SW480 (cell line): ENCODE measurements at regions not wholly inside any gene's neighbourhood (a gene's known extent, or its start where the extent isn't known, plus 50 kb on each side); places are given as distances from the start of the nearest gene placed in this dataset.
"Not testable (repeated sequence)": the region's sequence is repeated elsewhere in the genome, so short reads cannot be mapped to it uniquely, and the experiment has no call there.

Experiments
- DNase-seq: peaks from one replicate; pipeline ENCODE4 v3.0.0-alpha.2; 2016; ENCODE audit warnings: low spot score

DNA sequence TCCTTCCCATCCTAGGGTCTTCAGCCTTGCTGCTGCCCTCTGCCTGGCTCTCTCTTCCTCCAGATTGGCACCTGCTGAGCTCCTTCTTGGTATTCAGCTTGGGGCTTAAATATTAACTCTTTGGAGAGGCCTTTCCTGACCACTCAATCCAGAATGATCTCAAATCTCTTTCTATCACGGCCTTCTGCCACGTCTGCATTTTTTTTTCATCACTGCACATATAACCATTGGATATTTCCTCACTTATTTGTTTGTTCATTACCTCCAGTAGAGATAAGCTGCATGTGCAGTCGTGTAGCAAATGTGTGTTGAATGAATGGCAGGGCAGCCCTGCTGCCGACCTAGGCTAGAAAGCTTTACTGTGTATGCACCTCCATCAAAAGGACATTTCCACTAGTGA is 51.6 kb upstream of the MPP7 start:
- no peak for DNase-seq

DNA sequence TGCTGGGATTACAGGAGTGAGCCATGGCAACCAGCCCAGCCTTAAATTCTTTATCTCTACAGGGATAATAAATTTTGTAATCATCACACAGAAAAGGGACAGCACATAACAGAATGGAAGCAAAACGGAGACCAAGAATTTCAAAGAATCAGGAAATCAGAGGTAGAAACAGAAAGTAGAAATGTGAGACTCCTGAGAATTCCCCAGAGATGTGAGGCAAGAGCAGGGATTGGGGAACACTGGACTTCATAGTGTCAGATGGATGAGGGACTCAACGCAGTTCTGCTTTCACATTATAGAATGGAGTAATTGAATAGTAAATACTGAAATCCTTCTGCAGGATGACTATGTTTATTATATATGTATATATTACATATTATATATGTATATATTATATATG is 52.5 kb upstream of the MPP7 start:
- DNase-seq = no peak

DNA sequence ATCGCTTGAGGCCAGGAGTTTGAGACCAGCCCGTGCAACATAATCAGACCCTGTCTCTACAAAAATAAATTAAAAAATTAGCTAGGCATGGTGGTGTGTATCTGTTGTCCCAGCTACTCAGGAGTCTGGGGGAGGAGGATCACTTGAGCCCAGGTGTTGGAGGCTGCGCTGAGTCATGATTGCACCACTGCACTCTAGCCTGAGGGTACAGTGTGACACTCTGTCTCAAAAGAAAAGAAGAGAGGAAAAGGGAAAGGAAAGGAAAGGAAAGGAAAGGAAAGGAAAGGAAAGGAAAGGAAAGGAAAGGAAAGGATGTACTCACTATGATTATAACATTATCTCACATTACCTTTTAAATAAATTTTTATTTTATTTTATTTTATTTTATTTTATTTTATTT is 56.5 kb upstream of the MPP7 start:
- DNase-seq = no peak

DNA sequence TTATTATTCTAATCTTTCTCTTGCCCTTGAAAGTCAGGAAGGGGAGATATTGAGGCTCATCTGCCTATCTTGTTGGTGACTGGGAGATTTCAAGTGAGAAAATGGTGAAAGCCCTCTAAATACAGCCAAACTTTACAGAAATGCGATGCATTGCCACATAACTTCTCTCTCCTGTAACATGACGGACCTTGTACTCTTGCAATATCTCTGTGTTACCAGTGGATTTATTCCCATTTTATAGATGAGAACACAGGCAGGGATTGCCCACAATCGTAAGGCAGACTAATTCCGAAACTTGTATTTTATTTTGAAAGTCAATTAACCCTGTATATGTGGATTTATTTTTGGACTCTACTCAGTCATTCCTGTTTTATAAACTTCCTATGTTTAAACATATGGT is 57.3 kb upstream of the MPP7 start:
- no peak for DNase-seq

DNA sequence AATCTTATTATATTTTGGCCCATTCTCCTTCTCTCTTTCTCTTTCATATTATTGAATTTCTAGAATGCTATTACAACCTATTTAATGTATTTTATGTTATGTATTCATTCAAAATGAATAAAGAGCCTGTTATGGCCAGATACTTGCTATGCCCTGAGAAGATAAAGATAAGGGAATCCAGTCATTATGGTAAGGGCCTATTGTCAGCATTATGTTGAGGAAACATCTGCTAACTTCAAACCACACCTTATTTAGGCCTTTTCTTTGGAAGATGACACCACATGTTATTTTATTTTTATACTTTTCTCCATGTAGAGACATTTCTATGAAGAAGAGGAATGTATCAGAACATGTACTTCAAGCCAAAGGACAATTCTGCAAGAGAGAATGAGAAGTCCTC is 60.5 kb upstream of the MPP7 start:
- DNase-seq = no peak

DNA sequence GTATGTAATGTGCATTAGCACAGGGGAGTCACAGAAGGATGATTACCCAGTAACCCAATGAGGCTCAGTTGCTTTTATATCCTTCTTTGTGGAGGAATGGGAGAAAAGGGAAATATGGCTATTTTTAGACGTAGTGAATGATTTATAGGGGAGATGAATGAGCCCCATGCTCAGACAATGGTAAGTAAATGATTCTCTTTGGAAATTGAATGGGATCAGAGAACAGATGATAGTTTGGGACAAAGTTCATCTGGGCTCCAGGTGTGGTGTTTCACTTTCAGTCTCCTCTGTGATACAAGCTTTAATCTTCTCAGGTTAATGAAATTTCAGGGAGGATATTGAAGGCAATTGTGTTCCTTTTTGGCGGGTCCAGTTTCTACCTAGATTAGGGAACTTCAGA is 63.0 kb upstream of the MPP7 start:
- peak; percentile 12 for DNase-seq

DNA sequence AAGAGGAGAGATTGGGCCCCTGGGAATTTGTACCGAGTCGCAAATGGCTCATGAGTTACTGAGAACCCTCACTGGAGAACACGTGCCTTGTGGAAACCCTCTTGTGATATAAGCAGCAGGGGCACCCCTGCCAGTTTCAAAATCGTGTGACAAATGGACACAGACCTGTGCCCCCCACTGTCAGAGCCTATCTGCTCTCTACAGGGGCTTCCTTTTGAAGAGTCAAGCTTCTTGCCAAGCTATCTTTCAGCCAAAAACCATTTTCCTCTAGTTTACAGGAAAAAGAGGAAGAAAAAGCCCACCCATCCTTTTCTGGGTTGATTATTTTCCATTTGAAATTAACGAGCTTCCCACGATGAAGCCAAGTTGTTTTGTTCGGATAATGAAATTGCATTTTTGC is 64.1 kb upstream of the MPP7 start:
- no peak for DNase-seq

DNA sequence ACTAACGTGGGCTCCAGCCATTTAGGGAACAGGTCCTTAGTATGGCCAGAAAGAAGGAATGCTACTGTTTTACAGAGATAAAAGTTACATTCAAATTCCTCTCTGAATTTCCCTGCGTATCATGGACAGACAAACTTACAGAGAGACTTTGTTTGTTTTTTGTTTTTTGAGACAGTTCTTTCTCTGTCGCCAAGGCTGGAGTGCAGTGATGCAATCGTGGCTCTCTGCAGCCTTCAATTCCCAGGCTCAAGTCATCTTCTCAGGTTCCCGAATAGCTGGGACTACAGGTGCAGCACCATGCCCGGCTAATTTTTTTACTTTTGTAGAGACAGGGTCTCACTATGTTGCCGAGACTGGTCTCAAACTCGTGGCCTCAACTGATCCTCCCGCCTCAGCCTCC is 64.5 kb upstream of the MPP7 start:
- DNase-seq = no peak

DNA sequence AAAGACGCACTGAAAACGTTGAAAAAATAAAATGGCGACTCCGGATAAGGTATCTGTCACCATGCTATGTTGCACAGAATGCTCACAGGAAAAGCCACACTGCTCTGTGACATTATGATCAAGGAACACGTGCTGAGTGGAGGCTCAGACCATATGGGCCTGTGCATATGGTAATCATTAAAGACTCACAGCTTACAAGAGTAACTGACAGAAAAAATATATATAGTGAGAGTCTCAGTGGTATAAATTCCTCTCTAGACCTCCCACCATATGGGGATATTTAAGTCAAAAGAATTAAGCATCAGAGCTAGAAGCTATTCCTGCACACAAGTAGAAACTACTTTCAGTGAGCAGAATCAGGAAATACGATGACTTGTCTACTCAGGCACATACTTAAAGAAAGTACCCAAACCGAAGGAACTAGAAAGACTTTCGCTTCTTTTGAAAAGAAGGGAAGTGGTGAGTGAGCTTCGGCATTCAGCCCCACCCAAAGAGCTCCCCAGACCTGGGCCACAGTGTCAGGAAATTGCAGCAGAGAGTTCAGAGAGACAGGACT is 65.1 kb upstream of the MPP7 start:
- no peak for DNase-seq

DNA sequence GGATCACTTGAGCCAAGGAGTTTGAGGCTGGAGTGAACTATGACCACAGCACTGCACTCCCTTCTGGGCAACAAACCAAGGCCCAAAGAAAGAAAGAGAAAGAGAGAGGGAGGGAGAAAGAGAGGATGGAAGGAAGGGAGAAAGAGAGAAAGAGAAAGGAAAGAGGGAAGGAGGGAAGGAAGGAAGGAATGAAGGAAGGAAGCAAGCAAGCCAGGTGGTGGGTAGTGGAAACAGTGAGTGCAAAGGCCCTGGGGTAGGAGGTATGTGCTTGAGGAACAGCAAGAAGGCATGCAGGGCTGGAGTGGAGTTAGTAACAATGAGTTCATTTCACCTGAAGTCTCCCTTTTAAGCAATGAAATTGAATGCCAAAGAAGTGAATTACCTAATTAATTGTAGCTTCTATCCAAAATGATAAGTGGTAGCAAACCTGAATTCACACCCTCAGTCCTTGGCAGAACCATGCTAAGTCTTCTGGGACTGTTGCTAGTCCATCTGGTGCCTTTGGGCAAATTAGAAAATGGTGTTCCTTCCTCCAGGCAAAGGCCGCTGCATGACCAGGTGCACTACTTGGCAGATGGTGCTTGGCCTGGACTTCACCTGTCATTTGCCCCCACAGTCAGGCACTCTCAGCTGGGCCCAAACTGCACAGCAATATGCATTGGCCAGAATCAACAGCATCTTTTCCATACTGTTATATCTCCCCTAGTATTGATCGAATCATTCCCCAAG is 67.4 kb upstream of the MPP7 start:
- no peak for DNase-seq

DNA sequence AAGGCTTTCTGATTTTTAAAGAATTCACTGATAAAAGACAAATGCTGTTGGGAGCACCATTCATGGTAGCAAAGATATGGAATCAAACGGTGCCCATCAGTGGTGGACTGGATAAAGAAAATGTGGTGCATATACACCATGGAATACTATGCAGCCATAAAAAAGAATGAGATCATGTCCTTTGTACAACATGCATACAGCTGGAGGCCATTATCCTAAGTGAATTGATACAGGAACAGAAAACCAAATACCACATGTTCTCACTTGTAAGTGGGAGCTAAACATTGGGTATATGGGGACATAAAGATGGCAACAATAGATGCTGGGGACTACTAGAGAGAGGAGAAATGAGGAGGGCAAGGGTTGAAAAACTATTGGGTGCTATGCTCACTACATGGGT is 68.8 kb upstream of the MPP7 start:
- DNase-seq = not testable (repeated sequence)

DNA sequence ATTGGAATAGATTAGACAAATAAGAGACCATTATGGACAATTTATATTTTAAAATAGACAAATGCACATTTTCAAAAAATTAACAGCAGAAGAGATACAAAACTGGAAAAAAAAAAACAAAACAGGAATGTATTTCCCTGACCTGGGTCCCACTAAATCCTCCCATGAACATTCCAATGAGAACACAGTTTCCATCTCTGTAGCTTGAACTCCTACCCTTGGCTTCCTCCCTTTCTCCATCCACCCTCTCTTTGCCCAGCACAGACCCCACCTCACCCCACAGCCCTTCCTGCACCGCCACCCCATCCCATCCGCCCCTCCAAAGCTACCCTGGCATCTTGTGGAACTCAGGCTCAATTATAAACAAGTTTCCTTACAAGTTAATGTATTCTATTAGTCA is 71.2 kb upstream of the MPP7 start:
- DNase-seq = no peak

DNA sequence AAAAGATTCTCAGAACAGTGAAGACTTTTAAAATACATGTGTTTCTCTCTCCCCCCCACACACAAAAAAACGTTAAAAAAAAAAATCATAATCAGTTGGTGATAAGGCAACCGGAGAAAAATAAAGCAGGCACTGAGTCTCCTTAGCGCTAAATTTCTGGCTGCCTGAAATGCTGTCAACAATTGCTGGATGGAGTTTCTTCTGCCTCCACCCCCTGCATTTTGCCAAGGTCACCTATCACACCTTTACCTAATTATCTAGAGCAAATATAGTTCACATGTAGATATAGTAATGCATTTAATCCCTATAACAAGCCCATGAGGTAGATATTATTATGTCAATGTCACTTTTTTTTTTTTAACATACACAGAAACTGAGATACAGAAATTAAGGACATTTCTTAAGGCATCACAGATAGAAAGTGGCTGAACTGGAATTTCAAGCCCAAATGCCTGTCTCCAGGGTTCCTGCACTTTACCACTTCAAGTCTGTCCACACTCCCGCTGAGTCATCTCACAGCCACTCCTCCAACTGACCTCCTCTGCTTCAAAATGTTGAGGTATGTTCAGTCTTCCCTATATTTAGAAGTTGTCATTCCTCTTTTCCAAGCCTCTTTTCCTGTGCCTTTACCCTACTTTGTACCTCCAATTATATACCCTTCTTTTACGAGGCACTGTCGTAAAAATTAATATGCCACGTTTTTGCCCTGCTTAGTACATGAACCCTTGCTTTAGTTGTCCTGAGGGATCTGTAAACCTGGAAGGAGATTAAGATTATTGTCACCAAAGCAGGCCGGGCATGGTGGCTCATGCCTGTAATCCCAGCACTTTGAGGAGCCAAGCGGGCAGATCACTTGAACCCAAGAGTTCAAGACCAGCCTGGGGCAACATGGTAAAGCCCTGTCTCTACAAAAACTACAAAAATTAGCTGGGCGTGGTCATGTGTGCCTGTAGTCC is 72.8 kb upstream of the MPP7 start:
- DNase-seq = no peak

DNA sequence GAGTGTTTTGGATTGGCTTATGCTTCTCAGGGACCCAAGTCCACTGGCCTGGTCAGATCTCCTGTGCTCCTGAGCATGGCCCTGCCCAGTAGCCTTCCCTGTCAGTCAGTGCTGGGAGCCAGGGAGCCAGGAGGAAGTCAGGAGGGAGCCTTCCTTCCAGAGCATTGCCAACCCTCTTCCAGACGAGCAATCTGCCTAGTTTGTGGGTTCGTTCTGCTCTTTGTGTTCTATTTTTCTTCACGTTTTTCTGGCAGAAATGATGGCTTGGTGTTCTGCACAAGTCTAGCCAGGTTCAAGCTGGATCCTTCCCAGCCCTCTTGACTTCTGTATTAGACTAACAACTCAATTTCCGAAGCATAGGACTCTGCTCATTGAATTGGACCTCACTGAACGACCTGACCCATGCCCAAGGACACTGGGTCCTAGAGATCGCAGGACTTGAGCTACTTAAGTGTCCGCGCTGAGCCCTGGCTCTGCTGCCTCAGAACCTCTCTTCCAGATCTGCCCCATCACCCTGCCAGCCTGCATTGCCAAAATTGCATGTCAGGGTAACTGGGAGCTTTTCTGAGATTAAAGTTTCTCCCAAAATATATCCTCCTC is 76.2 kb upstream of the MPP7 start:
- no peak for DNase-seq

DNA sequence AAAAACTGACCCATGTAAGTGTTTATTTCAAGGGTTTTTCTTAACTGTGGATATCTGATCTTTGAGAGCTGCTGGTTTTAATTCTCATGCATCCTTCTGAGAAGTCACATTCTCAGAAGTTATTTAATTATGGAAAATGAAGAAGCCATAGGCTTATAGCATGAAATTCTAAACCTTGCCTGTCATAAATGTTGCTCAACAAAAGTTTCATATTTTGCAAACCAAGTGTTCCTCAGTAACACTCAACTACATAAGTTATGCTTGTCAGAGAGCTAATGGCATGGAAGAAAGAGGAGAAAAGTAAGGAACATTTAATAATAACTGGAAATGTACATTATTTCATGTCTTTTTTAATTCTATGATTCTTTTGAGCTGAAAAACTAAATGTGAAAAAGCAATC is 78.6 kb upstream of the MPP7 start:
- DNase-seq = no peak

DNA sequence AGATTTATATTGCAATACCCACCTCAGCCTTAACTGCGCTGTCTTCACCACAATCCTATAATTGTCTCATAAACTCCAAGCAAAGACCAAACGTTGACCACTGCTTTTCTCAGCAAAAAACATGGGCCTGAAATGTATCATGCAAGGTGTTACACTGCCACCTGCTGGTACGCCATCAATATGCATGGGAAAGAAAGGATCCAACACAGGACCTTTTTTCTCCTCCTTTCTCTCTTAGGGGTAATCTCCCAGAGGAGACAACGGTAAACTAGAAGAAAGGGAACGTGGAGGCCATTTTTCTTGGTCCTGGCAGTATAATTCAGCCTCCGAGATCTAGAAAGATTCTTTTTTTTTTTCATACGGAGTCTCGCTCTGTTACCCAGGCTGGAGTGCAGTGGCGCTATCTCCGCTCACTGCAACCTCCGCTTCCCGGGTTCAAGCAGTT is 79.1 kb upstream of the MPP7 start:
- DNase-seq = peak; percentile 81

DNA sequence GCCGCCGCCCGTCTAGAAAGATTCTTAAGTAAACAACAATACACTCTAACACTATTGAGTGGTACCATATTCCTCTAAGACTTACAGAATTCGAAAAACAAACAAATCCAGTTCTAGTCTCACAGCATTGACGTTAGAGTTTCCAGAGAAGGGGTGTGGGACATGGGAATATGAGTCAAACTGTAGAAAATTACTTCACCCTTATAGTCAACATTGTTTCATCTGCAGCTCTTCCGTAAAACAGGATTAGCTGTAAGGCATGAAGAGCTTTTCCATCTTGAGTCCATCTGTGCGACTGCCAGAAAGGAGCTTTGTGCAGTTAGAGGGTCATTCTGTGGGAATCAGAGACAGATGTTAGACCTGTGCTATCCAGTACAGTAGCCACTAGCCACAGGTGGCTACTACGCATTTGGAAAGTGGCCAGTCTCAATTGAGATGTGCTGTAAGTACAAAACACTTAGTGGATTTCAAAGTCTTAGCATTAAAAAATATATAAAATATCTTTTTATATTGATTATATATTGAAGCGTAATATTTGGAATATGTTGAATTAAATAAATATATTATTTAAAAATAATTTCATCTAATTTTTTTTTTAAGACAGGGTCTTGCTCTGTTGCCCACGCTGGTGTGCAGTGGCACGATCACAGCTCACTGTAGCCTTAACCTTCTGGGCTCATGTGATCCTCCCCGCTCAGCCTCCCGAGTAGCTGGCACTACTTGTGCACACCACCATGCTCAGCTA is 79.8 kb upstream of the MPP7 start:
- no peak for DNase-seq

DNA sequence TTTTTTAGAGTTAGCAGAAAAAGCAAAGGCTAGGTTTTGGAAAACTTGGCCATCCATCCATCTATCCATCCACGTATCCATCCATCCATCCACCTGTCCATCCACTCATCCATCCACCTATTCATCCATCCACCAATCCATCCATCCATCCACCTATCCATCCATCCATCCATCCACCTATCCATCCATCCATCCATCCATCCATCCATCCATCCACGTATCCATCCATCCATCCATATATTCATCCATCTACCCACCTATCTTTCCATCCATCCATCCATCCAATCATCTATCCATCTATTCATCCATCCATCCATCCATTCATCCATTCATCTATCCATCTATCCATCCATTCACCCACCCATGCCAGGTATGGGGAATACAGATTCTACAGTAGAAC is 81.7 kb upstream of the MPP7 start:
- DNase-seq = no peak

DNA sequence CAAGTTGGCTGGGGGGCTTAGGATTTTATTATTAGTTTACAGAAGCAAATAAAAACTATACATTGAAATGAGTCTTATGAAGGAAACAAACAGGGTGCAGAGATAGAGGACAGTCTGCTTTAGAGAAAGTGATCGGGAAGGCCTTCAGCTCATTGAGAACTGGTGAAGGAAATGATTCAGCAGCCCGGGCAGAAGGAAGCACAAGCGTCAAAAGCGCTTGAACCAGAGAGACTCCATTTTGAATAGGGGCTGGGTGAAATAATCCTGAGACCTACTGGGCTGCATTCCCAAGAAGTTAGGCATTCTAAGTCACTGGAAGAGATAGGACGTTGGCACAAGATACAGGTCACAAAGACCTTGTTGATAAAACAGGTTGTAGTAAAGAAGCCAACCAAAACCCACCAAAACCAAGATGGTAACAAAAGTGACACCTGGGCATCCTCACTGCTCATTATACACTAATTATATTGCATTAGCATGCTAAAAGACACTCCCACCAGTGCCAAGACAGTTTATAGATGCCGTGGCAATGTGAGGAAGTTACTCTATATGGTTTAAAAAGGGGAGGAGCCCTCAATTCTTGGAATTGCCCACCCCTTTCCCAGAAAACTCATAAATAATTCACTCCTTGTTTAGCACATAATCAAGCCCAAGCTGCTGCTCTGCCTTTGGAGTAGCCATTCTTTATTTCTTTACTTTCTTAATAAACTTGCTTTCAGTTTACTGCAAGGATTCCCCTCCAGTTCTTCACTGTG is 83.1 kb upstream of the MPP7 start:
- no peak for DNase-seq

DNA sequence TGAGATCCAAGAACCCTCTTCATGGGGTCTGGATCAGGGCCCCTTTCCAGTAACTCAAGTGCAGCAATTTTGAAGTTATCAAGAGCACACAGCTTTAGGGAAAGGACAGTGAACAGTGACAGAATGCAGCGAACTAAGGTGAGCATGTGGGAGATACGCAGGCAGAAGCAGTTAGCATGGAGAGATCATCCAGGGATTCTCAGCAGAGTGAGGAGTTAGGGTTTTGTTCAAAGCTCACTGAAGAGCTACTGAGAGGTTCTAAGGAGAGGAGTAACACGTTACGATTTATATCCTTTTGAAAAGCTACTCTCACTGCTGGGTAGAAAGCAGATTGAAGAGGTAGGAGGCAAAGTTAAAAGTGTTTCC is 83.6 kb upstream of the MPP7 start:
- DNase-seq = no peak

DNA sequence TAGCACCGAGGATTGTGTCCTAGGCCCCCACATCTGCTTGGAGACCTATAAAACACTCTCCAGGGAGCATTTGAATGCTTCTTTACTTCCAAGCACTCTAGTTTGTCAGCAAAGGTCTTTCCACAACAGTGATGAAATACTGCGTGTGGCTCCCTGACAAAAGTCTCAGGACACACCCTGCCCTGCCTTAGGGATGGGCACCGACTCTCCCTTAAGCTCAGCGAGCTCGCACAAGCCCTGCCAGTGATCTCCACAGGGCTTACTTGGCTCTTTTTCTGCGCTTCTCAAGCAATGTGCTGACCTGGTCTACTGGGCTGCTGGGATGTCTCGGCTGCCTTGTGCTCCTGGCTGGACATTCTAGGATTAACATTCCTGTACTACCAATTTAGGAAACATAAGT is 84.3 kb upstream of the MPP7 start:
- no peak for DNase-seq
